ENCODE measurements at regions not wholly inside any gene's neighbourhood (a gene's known extent, or its start where the extent isn't known, plus 50 kb on each side); places are given as distances from the start of the nearest gene placed in this dataset.

- WGBS (ENCODE audit: low lambda C conversion rate, missing lambda C conversion rate): 59% methylated on average over 1 of the region's 1 CpG
Observed at GRCh38 chr12:24400533-24400932, 451.1 kb upstream of the SOX5 start.

GRCh38 chr12:24398605-24399004 lies 449.1 kb upstream of the SOX5 start:
- H3K27me3 ChIP-seq: no peaks in the 10 kb centered on the region
- no peaks in the 10 kb centered on the region for H4K20me1 ChIP-seq (ENCODE audit: insufficient read depth, poor library complexity, severe bottlenecking)
- no peaks in the 10 kb centered on the region for H3K9me3 ChIP-seq (ENCODE audit: low read depth)
- no peaks in the 10 kb centered on the region for H3K4me1 ChIP-seq (ENCODE audit: insufficient read depth)
- no peaks in the 10 kb centered on the region for H3K9me2 ChIP-seq (replicated peaks; ENCODE audit: insufficient read depth)
- H3K4me3 ChIP-seq: no peak overlapping the region
- no peaks in the 10 kb centered on the region for H3K79me2 ChIP-seq
- H3K4me2 ChIP-seq: no peak overlapping the region
- no peaks in the 10 kb centered on the region for H3K36me3 ChIP-seq (replicated peaks; ENCODE audit: insufficient read depth, low read depth)
- no peak overlapping the region for H2AFZ ChIP-seq
- no peak for TF ChIP-seq CTCF (IDR thresholded peaks at IDR 0.05; ENCODE audit: poor library complexity)
- no peak for TF ChIP-seq EZH2 (IDR thresholded peaks at IDR 0.05; ENCODE audit: borderline replicate concordance)
- TF ChIP-seq EZH2phosphoT487 (IDR thresholded peaks at IDR 0.05; ENCODE audit: low read depth, severe bottlenecking, unreplicated experiment): no peak
- H3K27ac ChIP-seq: no peak overlapping the region
- DNase-seq (ENCODE audit: low spot score): no peak
- WGBS (ENCODE audit: low lambda C conversion rate, missing lambda C conversion rate): 96% methylated on average over 4 of the region's 4 CpGs

More at GRCh38 chr12:24400533-24400932, 451.1 kb upstream of the SOX5 start:
- no peak overlapping the region for H3K27ac ChIP-seq
- no peaks in the 10 kb centered on the region for H3K9me2 ChIP-seq (replicated peaks; ENCODE audit: insufficient read depth)
- no peaks in the 10 kb centered on the region for H3K79me2 ChIP-seq
- H3K9me3 ChIP-seq (ENCODE audit: low read depth): no peaks in the 10 kb centered on the region
- H3K27me3 ChIP-seq: no peaks in the 10 kb centered on the region
- H3K4me3 ChIP-seq: no peak overlapping the region
- H3K4me2 ChIP-seq: no peak overlapping the region
- H2AFZ ChIP-seq: no peak overlapping the region
- DNase-seq (ENCODE audit: low spot score): no peak
- TF ChIP-seq EZH2 (IDR thresholded peaks at IDR 0.05; ENCODE audit: borderline replicate concordance) (no peak), EZH2phosphoT487 (IDR thresholded peaks at IDR 0.05; ENCODE audit: low read depth, severe bottlenecking, unreplicated experiment) (no peak), CTCF (IDR thresholded peaks at IDR 0.05; ENCODE audit: poor library complexity) (no peak)
- H3K36me3 ChIP-seq (replicated peaks; ENCODE audit: insufficient read depth, low read depth): no peaks in the 10 kb centered on the region
- no peaks in the 10 kb centered on the region for H4K20me1 ChIP-seq (ENCODE audit: insufficient read depth, poor library complexity, severe bottlenecking)
- H3K4me1 ChIP-seq (ENCODE audit: insufficient read depth): no peaks in the 10 kb centered on the region

GRCh38 chr12:24396224-24396623 lies 446.8 kb upstream of the SOX5 start:
- H3K79me2 ChIP-seq: no peaks in the 10 kb centered on the region
- H3K4me2 ChIP-seq: no peak overlapping the region
- H2AFZ ChIP-seq: no peak overlapping the region
- H3K27me3 ChIP-seq: no peaks in the 10 kb centered on the region
- DNase-seq (ENCODE audit: low spot score): no peak
- H4K20me1 ChIP-seq (ENCODE audit: insufficient read depth, poor library complexity, severe bottlenecking): no peaks in the 10 kb centered on the region
- no peak overlapping the region for H3K27ac ChIP-seq
- H3K9me2 ChIP-seq (replicated peaks; ENCODE audit: insufficient read depth): no peaks in the 10 kb centered on the region
- 69% methylated on average over 11 of the region's 11 CpGs for WGBS (ENCODE audit: low lambda C conversion rate, missing lambda C conversion rate)
- TF ChIP-seq CTCF (IDR thresholded peaks at IDR 0.05; ENCODE audit: poor library complexity) (no peak), EZH2phosphoT487 (IDR thresholded peaks at IDR 0.05; ENCODE audit: low read depth, severe bottlenecking, unreplicated experiment) (no peak), EZH2 (IDR thresholded peaks at IDR 0.05; ENCODE audit: borderline replicate concordance) (no peak)
- no peak overlapping the region for H3K4me3 ChIP-seq
- no peaks in the 10 kb centered on the region for H3K9me3 ChIP-seq (ENCODE audit: low read depth)
- H3K4me1 ChIP-seq (ENCODE audit: insufficient read depth): no peaks in the 10 kb centered on the region
- no peaks in the 10 kb centered on the region for H3K36me3 ChIP-seq (replicated peaks; ENCODE audit: insufficient read depth, low read depth)

- TF ChIP-seq CTCF (IDR thresholded peaks at IDR 0.05; ENCODE audit: poor library complexity): no peak
- TF ChIP-seq EZH2phosphoT487 (IDR thresholded peaks at IDR 0.05; ENCODE audit: low read depth, severe bottlenecking, unreplicated experiment): no peak
- no peak for TF ChIP-seq EZH2 (IDR thresholded peaks at IDR 0.05; ENCODE audit: borderline replicate concordance)
- Histone ChIP-seq H3K36me3 (replicated peaks; ENCODE audit: insufficient read depth, low read depth) (no peaks in the 10 kb centered on the region), H3K27me3 (no peaks in the 10 kb centered on the region), H3K4me1 (ENCODE audit: insufficient read depth) (no peaks in the 10 kb centered on the region), H3K79me2 (no peaks in the 10 kb centered on the region), H4K20me1 (ENCODE audit: insufficient read depth, poor library complexity, severe bottlenecking) (no peaks in the 10 kb centered on the region), H3K9me2 (replicated peaks; ENCODE audit: insufficient read depth) (no peaks in the 10 kb centered on the region), H3K9me3 (ENCODE audit: low read depth) (no peaks in the 10 kb centered on the region), H3K4me3 (no peak overlapping the region), H2AFZ (no peak overlapping the region), H3K4me2 (no peak overlapping the region), H3K27ac (no peak overlapping the region)
- WGBS (ENCODE audit: low lambda C conversion rate, missing lambda C conversion rate): 90% methylated on average over 3 of the region's 3 CpGs
- no peak for DNase-seq (ENCODE audit: low spot score)
Observed at GRCh38 chr12:24394246-24394645, 444.8 kb upstream of the SOX5 start.
